IPS DF 4.7 (cell line): ENCODE measurements at regions not wholly inside any gene's neighbourhood (a gene's known extent, or its start where the extent isn't known, plus 50 kb on each side); places are given as distances from the start of the nearest gene placed in this dataset.

ENCODE experiments used
- DNase-seq: peaks from one replicate; pipeline ENCODE4 v3.0.0-alpha.2; 2013; ENCODE audit warnings: low spot score; ENCODE audit errors: extremely low read depth

DNA sequence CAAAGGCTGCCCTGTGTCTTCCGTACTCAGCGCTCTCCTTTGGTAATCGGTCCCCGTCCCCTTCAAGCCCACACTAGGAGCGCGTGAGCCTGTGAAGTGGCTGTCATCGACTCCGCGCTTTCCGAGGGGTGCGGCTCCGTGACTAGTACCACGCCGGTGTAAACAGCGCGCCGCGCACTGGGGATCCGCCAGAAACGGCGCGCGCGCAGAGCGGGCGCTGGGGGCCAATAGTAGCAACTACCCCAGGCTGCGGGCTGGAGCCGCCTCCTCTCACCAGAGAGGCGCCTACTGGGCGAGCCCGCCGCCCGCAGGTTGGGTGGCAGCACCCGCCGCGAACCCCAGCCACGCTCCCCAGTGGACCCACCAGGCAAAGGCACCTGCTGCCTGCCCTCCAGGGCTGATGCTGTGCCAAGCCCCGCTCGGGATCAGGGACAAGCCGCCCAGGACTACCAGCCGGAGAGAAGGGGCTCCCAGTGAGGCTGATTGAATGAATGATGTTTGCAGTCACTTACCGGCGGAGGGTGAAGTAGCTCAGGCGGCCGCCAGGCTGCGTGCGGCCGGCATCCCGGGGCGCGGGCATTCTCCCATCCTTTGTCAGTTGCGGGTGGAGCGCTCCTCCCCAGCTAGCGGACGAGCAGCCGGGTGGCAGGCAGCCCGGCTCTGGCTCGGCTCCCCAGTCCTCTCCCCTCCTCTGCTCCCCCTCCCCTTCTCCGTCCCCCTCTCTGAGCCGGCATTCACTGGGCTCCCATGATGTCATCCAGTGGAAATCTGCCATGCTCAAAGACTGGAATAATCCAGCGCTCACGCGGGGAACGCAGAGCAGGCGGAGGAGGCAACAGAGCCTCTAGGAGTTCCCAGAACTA, 370.3 kb upstream of the SMIM31 start:
- DNase-seq = peak; percentile 19

GRCh38 chr4:164384416-164384815, 369.5 kb upstream of the SMIM31 start:
- no peak for DNase-seq

DNA sequence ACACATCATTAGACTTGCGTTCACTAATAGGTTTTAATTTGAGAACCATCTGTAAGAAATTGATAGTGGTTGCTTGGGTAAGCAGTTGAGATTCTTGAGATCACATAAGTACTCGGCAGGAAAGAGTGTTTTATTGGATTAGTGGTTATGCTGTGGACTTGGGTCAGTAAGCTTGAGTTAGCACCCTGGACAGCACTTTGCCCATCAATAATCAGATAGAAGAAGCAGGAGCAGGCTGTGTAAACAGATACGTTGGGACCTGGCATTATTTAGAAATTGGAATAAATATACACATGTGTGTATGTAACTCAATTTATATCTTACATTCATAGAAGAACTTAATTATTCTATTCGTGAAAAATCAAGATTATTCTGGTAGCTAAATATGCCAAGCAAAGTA, 357.5 kb upstream of the SMIM31 start:
- no peak for DNase-seq

GRCh38 chr4:164402554-164402953, 351.4 kb upstream of the SMIM31 start:
- DNase-seq = no peak

GRCh38 chr4:164405774-164406173, 348.2 kb upstream of the SMIM31 start:
- no peak for DNase-seq

DNA sequence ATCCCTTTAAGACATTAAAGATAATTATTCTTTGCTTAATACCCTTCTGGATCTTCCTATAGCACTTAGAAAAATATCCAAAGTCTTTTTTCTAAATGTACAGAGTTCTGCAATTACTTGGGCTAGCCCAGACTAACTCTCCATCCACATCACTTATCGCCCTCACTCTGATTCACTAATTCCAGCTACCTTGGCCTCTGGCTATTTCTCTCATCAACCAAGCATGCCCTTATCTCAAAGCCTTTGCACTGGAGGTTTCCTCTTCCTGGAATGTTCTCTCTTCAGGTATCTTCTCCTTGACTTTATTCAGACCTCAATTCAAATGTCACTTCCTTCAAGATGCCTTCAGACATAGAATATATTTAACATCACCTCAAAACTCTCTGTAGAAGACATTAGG, 345.1 kb upstream of the SMIM31 start:
- DNase-seq = no peak

GRCh38 chr4:164410401-164410800, 343.5 kb upstream of the SMIM31 start:
- no peak for DNase-seq

GRCh38 chr4:164412246-164412645, 341.7 kb upstream of the SMIM31 start:
- no peak for DNase-seq

GRCh38 chr4:164413743-164414142, 340.2 kb upstream of the SMIM31 start:
- no peak for DNase-seq

- DNase-seq = no peak
Measured at GRCh38 chr4:164423819-164424218, 330.1 kb upstream of the SMIM31 start.

- no peak for DNase-seq
Measured at GRCh38 chr4:164424846-164425245, 329.1 kb upstream of the SMIM31 start.

DNA sequence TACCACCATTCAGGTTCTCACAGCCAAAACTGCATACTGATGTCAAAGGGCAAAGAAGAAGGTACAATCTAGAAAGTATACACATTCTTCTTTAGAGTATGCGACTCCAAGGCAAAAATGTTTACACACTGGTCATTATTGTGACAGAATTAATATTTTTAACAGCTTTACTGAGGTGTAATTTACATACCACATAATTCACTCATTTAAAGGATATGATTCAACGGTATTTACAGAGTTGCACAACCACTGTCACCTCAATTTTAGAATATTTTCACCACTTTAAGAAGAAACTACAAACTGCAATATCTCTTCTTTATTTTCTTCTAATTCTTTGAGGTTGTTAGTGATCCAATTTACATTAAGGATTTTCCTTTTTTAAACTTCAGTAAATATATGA, 325.4 kb upstream of the SMIM31 start:
- no peak for DNase-seq

GRCh38 chr4:164438321-164438720, 315.6 kb upstream of the SMIM31 start:
- DNase-seq = no peak

- no peak for DNase-seq
Measured at GRCh38 chr4:164439037-164439436, 314.9 kb upstream of the SMIM31 start.

DNA sequence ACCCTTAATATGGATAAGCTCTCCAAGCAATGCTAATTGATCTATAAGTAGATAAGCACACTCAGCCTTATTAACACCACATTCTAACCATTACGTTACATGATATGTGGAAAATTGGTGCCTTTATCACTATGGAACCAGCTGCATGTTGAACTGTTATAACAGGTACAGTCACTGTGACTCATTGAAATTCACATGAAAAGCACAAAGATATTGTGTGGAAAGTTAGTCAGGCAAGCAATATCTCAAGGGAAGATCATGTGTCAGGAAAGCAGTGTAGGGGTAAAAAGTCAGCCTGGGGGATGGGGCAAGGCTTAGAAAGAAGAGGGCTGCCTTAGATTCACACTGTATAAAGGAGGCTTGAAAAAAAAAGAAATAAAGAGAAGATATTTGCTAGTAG, 313.7 kb upstream of the SMIM31 start:
- DNase-seq = no peak

DNA sequence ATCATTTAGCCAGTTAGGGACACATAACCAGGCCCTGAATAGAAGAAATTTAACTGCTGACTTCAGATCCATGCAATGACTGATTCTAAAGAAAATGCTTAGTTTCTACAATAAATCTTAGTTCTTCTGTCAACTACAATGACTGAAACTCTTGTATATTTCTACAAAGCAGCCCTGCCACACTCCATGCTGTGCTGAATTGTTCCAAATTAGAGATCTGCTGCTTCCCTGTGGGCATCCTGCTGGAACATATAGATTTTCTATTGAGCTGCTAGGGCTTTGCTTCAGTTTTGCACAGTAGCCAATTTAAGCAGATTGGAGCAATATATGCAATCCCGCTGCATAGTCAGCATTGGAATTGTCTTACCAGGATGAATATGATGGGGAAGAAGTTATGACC, 312.8 kb upstream of the SMIM31 start:
- no peak for DNase-seq

DNA sequence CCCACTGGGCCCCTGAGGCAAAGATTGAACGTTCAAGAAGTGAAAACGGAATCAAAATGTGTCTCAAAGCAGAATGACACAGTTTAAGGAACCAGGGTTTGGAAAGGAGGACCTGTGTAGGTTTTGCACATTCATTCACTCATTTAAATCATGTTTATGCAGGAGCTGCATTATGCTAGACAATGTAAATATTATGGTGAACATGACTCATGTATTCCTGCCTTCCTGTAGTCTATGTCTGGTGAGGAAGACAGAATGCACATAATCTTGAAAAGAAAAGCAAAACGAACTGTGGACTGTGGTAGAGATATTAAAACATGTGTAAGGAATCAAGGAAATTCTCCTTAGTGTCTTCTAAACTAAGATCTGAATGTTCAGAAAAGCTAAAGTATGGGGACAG, 311.8 kb upstream of the SMIM31 start:
- DNase-seq = no peak

DNA sequence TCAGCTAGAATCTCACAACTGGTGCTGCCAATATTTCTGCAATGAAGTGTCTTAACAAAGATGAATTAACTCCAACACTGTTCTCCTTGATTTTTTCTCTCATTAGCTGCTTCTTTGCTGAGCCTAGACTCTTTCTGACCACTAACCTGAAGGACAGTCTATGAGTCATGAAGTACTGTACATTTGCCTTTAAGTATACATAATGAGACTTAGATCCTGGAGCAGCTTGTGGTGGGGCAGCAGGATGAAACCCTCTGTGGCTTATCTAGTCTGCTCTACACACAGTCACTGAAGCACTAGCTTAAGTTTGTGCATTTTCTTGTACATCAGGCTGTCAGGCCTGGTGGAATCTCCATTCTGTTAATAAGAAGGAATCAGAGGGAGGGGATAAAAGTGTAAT, 307.4 kb upstream of the SMIM31 start:
- no peak for DNase-seq

- no peak for DNase-seq
Measured at GRCh38 chr4:164461901-164462300, 292.0 kb upstream of the SMIM31 start.

DNA sequence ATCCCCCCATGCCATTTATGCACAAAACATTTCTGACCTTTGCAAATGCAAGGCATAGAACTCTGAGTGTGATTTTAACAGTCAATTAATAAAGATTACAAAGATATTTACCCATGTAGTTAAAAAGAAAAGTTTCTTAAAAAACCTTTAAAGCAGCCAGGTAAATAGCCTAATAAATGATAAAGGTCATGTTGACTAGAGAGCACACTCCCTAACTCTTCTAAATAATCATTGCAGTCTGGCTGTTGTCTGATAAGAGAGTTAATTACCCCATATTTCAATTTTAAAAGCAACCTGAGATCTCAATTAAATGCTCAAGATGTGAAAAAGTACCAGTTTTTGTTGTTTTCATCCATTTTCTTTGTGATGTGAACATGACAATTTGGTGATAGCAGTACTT, 291.5 kb upstream of the SMIM31 start:
- DNase-seq = no peak

DNA sequence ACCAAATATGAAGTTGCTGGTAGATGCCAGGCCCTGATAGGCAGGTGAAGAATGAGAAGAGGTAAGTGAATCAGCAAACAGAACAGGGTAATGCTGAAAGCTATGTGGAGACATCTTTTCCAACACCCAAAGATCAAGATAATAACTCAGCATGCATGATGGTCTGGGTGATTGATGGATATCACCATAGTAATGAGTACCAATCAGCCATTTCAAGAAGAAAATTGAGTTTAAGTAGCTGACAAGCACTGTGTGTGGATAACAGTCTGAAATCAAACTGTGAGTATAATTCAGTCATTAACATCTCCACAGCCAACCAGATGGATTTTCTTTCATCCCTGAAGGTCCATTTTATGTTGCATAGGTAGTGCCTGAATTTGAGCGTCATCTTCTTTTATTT, 289.6 kb upstream of the SMIM31 start:
- no peak for DNase-seq

DNA sequence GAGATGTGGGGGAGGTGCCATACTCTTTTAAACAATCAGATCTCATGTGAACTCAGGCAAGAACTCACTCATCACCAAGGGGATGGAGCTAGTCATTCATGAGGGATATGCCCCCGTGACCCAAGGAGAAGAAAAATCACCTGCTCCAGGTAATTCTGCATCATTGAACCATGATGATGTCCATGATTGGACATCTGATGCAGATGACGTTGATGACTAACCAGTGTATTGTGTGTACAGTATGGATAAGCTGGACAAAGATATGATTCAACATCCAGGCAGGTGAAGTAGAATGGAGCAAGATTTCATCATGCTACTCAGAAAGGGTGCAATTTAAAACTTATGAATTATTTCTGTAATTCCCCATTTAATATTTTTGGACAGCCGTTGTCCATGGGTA, 286.4 kb upstream of the SMIM31 start:
- DNase-seq = no peak

GRCh38 chr4:164481306-164482091, 272.4 kb upstream of the SMIM31 start:
- DNase-seq = no peak
